GM21367 (cell line): ENCODE measurements at regions not wholly inside any gene's neighbourhood (a gene's known extent, or its start where the extent isn't known, plus 50 kb on each side); places are given as distances from the start of the nearest gene placed in this dataset.
"Not testable (repeated sequence)": the region's sequence is repeated elsewhere in the genome, so short reads cannot be mapped to it uniquely, and the experiment has no call there.

ENCODE experiments used
- ATAC-seq: cut with Tn5 transposase; IDR thresholded peaks from one replicate; pipeline ENCODE4 v1.9.1; 2021; ENCODE audit not compliant: unreplicated experiment

GRCh38 chr6:119978274-119978889 is 628.8 kb upstream of the MAN1A1 start:
- peak; percentile 63 for ATAC-seq

DNA sequence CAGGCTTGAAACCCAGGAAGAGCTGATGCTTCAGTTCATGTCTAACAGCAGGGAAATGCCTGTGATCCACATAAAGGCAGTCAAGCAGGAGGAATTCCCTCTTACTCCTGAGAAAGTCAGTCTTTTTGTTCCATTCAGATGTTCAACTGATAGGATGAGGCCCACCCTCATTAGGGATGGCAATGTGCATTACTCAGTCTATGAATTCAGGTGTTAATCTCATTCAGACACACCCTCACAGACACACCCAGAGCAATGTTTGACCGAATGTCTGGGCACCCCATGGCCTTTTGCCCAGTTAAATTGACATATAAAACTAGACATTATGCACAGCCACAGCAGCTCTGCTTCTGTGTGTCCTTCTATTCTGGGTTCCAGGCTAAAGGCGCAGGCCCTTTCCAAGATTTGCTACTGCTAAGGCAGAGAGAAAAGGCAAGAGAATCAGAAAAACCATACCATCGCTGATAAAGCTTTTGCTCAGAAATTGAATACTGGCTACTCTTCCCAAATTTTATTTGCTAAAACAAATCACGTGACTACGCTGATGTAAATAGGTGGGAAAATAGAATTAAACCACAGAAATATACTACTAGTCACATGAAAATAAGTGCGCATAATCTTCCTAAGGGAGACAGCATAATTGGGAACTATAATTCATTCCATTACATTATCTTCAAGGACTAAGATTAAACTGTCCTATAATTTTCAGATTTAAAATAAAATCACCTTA is 625.0 kb upstream of the MAN1A1 start:
- no peak for ATAC-seq

- ATAC-seq: no peak
Observed at GRCh38 chr6:119966484-119966883, 616.9 kb upstream of the MAN1A1 start.

DNA sequence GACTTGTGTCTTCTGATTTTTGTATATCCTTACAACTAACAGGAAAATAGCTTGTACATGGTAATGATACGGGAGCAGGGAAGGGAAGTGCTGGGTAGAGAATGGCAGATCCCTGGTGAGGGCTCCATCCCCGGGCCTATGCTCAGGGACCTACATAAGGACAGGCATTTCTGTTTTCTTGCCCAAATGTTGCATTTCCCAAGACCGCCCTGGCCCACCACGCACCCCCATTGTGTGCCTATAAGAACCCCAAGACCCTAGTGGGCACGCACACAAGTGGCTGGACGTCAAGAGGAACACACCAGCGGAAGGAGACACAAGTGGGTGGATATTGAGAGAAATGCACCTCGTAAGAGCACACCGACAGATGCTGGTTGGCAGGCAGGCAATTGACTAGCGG is 616.3 kb upstream of the MAN1A1 start:
- ATAC-seq: no peak

DNA sequence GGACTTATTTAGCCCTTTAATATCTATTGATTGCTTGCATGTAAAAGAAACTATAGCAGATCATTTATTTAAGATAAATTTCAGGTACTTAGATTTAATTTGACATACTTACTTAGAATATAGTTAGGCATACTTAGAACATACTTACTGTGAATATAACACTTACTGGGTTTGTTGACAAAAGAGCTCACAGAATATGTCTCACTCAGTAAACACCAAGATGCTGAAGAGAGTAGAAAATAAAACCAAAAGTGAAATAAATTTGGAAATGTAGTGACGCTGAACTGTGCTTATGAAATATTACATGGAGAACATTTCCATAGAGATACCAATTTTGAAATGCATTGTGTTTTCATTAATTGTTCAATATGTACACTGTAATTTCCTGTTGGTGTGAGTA is 615.4 kb upstream of the MAN1A1 start:
- ATAC-seq: no peak

DNA sequence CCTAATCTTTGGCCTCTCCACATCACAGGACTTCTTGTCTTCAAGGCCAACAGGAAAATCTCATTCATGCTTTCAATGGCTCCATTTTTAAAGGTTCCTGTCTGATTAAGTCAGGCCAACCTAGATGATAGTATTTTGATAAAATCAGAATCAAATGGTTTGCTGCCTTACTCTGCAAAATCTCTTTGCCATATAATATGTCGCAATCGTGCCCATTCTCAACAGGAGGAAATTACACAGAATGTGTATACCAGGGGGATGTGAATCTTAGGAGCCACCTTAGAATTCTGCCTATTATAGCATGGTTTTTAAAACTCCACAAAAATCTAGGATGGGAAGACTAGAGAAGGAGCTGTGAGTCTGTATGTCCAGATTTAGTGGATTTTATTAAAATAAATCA is 612.9 kb upstream of the MAN1A1 start:
- no peak for ATAC-seq

DNA sequence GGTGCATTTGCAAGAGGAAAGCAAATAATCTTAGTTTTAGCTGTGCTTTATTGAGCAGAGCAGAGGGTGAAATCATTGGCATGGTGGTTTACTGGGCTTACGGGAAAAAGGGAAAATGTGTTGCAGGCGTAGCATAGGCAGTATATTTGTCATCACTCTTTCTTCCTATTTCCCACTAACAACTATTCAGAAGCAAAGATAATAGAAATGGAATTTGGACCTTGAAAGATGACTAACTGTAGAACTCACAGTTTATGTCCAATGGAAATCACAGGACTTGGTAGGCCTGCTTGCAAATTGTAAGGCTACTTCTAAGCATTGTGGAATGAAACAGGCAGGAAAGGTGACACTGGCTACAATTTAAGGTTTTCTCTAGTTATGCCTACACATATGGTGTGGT is 611.9 kb upstream of the MAN1A1 start:
- ATAC-seq: no peak

DNA sequence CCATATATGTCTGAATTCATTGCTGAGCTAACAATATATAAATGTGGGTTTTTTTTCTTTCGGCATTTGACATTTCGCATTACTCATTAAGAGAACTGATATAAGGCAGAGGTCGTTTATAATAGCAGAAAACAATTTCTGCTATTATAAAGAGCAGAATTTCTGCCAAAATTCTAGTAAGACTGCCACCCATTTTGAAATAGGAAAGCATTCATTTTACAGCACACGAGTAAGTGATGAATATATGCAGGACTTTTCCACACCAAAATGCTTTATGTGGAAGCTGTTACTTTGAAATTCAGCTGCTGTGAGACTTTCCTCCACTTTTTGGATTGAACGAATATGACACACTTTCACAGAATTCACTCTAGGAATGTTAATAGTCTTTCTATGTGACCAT is 610.9 kb upstream of the MAN1A1 start:
- no peak for ATAC-seq

DNA sequence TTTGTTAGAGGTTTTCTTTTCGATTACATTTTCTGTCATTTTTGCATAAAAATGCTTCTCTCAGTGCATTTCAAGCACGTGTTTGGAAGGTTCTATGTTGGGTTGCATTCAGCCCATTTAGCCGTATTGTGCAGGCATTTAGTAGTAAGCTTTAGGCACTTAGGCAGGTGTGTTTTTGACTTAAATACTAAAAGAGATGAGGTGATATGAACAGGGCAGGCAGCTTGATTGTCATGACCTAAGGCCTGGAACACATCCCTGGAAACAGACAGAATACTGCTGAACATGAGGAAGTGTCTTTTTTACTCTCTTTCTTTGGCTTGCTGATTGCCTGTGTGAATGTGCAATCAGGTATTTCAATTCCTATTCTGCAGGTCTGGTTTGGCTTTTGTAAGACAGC is 610.5 kb upstream of the MAN1A1 start:
- ATAC-seq: no peak

- ATAC-seq: no peak
Observed at GRCh38 chr6:119957195-119957594, 607.6 kb upstream of the MAN1A1 start.

DNA sequence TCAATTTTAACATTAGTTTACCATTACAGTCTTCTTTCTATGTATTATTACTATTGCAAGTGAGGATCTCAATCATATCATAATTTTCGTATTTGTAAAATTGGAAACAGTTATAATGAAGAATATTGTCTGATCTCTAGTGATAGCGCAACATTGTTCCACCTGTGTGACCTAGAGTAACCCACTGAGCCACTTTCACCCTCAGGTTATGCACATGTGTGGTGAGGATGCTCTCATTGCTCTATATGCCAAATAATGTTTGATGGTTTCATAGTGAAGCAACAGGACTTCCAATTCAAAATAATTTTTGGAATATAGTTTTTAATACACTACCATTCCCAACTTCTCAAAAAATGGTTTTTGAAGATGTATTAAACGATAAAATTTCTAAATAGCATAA is 603.1 kb upstream of the MAN1A1 start:
- ATAC-seq: no peak

DNA sequence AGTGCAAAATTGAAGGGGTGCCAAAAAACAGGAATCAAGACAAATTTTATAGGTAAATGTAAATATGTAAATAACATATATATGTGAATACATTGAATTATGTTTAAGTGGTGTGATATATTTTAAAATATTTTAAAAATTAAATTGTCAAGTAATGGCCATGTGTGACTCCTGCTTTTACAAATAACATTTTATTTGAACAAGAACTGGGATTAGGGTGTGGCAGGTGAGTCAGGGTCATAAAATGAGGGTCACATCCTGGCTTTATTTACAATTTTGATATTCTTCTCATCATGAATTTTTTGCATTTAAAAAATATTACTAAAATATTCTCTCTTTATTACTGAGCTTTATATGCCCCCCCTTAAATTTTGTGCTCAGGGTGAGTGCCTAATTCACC is 601.1 kb upstream of the MAN1A1 start:
- ATAC-seq: no peak

- ATAC-seq: no peak
Observed at GRCh38 chr6:119942078-119942752, 592.7 kb upstream of the MAN1A1 start.

GRCh38 chr6:119938752-119939151 is 589.2 kb upstream of the MAN1A1 start:
- no peak for ATAC-seq

DNA sequence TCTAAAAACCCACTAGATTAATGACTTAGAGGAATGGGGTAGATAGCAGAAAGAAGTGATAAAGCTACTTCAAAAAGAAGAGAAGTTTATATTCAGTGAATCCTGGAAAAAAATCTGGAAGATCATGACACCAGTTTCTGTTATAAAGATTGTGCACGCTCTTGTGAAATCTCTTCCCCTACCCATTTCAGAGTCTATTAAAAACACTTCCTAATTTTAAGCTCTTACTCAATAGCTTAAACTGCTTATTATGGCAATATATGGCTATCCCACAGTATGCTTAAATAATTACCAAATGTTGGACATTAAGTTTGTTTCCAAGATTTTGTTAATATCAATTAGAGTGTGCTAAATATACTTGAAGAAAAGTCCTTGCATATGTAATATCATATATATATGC is 585.3 kb upstream of the MAN1A1 start:
- no peak for ATAC-seq

GRCh38 chr6:119929121-119929520 is 579.6 kb upstream of the MAN1A1 start:
- no peak for ATAC-seq

DNA sequence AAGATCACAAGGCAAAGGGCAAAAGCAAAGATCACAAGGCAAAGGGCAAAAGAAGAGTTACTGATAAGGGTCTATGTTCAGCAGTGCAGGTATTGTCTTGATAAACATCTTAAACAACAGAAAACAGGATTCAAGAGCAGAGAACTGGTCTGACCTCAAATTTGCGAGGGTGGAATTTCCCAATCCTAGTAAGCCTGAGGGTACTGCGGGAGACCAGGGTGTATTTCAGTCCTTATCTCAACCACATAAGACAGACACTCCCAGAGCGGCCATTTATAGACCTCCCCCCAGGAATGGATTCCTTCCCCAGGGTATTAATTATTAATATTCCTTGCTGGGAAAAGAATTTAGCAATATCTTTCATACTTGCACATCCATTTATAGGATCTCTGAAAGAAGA is 575.3 kb upstream of the MAN1A1 start:
- ATAC-seq: not testable (repeated sequence)

GRCh38 chr6:119922814-119923213 is 573.3 kb upstream of the MAN1A1 start:
- no peak for ATAC-seq

DNA sequence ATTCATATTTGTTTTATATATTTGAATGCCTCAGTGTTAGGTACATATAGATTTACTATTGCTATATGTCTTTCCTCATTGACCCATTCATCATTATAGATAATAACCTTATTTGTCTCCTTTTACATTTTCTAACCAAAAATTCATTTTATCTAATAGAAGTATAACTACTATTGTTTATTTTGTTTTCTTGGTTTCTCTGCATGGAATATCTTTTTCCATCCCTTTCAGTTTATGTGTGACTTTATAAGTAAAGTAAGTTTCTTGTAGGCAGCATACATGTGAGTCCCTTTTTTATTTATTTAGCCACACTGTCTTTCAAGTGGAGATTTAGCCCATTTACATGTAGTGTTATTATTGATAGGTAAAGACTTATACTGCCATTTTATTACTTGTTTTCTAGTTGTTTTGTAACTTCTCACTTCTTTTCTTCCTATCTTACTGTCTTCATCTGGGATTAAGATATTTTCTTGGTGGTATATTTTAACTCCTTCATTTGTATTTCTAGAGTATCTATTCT is 572.0 kb upstream of the MAN1A1 start:
- no peak for ATAC-seq

DNA sequence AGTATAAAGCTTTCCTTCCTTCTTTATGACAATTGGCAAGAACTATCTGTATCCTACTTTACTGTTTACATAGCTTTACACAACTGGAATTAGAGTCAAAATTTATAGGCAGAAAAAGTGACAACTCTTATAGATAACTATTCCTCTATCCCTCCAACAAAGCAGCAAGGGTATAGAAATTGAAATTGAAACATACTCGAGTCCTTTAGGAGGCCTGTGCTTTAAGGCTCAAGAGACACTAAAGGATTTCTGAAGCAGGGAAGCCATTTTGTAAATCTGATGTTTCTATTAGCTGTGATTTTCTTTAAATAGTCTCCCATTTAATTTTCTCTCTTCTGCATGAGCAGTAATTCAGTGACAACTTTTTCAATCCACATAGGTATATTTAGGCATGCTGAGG is 567.6 kb upstream of the MAN1A1 start:
- ATAC-seq: no peak

- no peak for ATAC-seq
Observed at GRCh38 chr6:119915971-119916370, 566.4 kb upstream of the MAN1A1 start.

- no peak for ATAC-seq
Observed at GRCh38 chr6:119908157-119908556, 558.6 kb upstream of the MAN1A1 start.
